RWPE2 (cell line): ENCODE measurements at regions not wholly inside any gene's neighbourhood (a gene's known extent, or its start where the extent isn't known, plus 50 kb on each side); places are given as distances from the start of the nearest gene placed in this dataset.

Source experiments
- ATAC-seq: fragments of 200-7000 bp; cut with Tn5 transposase; 3 replicates; pipeline ENCODE4 v1.9.1; 2021; ENCODE audit warnings: low read depth
- DNase-seq: peaks from one replicate; pipeline ENCODE4 v3.0.0-alpha.2; 2020; ENCODE audit warnings: low spot score
- H3K27ac ChIP-seq: fragments of 450-650 bp; 2 replicates; pipeline ENCODE4 v1.5.1; 2017; ENCODE audit warnings: mild to moderate bottlenecking; ENCODE audit not compliant: poor library complexity, severe bottlenecking
- H3K27me3 ChIP-seq: fragments of 250-450 bp; sonication (Bioruptor Pico); 2 replicates; pipeline ENCODE4 v1.5.1; 2021; ENCODE audit warnings: mild to moderate bottlenecking, moderate library complexity; ENCODE audit not compliant: insufficient read depth, poor library complexity, severe bottlenecking
- H3K36me3 ChIP-seq: fragments of 250-450 bp; sonication (Bioruptor Pico); 2 replicates; pipeline ENCODE4 v1.5.1; 2020; ENCODE audit warnings: low read depth, mild to moderate bottlenecking, moderate library complexity
- H3K4me1 ChIP-seq: fragments of 250-450 bp; sonication (Bioruptor Pico); 2 replicates; pipeline ENCODE4 v1.5.1; 2021; ENCODE audit warnings: mild to moderate bottlenecking, moderate library complexity; ENCODE audit not compliant: insufficient read depth, poor library complexity, severe bottlenecking
- H3K4me3 ChIP-seq: fragments of 250-450 bp; sonication (Bioruptor Pico); 2 replicates; pipeline ENCODE4 v1.5.1; 2021; ENCODE audit warnings: mild to moderate bottlenecking, moderate library complexity; ENCODE audit not compliant: severe bottlenecking
- H3K9me3 ChIP-seq: fragments of 250-450 bp; sonication (Bioruptor Pico); 2 replicates; pipeline ENCODE4 v1.5.1; 2021; ENCODE audit warnings: mild to moderate bottlenecking, moderate library complexity; ENCODE audit not compliant: severe bottlenecking
- CTCF ChIP-seq: fragments of 450-650 bp; IDR thresholded peaks from one replicate; pipeline ENCODE4 v1.5.1; 2017; ENCODE audit warnings: mild to moderate bottlenecking, moderate library complexity; ENCODE audit not compliant: poor library complexity, severe bottlenecking

DNA sequence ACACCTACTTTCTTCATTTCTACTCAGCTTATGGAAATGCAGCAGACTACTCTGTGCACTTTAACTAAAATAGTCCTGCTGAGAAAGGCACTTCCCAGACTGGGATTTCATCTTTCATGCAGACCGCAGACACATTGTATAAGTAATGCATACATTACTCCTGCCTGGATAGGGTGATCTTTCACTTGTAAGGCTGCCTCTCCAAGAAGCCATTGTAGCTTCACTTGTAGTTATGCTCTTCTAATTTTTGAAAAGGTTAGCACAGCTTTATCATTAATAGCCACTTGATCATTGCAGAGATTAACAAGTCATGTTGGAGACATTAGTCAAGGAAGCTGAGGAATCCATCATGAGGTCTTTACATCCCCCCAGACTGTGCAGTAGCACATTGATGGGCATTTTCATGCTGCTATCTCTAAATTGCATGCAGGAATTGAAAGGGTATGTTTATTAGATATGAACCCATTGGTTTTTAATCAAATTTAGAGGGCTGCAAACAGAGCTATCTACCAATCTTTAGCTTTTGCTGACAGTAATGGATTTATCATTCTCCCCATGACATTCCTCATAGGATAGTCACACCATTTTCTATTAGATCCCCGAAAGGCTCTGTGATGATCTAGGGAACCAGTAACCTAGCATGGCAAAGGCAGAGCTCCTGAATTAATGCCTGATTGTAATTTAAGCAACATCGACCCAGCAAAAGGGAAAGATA, 1074.7 kb upstream of the NXPH2 start:
- Histone ChIP-seq H3K27me3 (no peaks in the 10 kb centered on the region), H3K36me3 (no peaks in the 10 kb centered on the region), H3K9me3 (no peaks in the 10 kb centered on the region), H3K4me3 (no peak overlapping the region), H3K4me1 (no peaks in the 10 kb centered on the region), H3K27ac (no peak overlapping the region)
- ATAC-seq, result no peak
- TF ChIP-seq CTCF, result no peak
- DNase-seq, result no peak

DNA sequence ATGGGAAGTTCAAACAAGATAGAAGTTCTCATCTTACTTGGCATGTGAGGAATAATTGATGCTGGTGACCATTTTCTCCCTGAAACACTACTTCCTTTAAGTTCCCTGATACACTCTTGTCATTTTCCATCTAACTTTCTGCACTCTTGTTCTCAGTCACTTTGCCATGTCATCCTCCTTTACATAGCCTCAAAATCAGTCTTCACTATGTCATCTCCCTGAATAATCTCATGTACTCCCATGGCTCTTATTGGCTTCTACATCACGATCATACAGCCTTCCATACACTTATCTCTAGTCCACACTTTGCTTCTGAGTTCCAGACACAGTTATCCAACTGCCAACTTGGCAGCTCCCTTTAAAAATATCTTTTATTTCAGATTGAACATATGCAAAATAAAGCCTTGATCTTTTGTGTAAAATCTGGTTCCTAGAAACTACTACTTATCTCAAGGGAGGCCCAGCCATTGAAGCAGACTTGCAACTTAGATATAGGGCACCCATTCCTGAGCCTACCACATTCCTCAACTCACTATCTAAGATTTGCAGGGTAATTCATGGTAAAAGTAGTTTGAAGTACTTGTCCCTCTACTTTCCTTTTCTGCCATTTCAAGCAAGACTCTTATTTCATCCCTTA, 1070.2 kb upstream of the NXPH2 start:
- H3K27me3 ChIP-seq, result no peaks in the 10 kb centered on the region
- H3K36me3 ChIP-seq, result no peaks in the 10 kb centered on the region
- H3K27ac ChIP-seq, result no peak overlapping the region
- no peaks in the 10 kb centered on the region for H3K4me1 ChIP-seq
- no peaks in the 10 kb centered on the region for H3K9me3 ChIP-seq
- DNase-seq (no peak), ATAC-seq (no peak)
- TF ChIP-seq CTCF, result no peak
- no peak overlapping the region for H3K4me3 ChIP-seq

DNA sequence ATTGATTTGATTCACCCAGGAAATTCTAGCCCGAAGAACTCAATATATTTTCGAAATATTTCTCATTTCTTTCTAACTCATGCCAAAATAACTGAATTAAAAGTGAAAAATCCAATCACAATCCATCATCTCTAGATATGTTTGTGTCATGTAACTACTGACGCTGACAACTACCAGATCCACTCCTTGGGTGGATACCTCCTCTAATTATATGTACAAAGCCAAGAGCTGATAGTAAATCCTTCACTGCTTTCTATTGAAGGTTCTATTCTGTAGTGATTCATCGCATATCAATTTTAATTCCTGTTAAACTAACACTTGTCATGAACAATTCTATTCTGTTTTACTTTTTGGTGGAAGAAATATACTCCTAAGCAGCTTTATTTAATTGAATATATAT, 1056.6 kb upstream of the NXPH2 start:
- H3K4me3 ChIP-seq, result no peak overlapping the region
- no peaks in the 10 kb centered on the region for H3K27me3 ChIP-seq
- no peak for TF ChIP-seq CTCF
- H3K27ac ChIP-seq, result no peak overlapping the region
- H3K9me3 ChIP-seq, result no peaks in the 10 kb centered on the region
- no peak for ATAC-seq
- H3K4me1 ChIP-seq, result no peaks in the 10 kb centered on the region
- H3K36me3 ChIP-seq, result no peaks in the 10 kb centered on the region
- DNase-seq, result no peak

DNA sequence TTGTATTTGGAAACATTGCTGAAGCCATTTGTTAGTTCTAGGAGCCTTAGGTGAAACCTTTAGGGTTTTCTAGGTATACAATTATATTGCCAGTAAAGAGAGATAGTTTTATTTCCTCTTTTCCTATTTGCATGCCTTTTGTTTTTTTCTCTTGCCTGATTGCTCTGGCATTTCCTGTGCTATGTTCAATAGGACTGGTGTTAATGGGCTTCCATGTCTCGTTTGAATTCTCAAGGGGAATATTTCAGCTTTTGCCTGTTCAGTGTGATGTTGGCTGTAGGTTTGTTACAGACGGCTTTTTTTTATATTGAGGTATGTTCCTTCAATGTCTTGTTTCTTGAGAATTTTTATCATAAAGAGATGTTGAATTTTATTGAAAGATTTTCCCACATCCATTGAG, 1054.9 kb upstream of the NXPH2 start:
- TF ChIP-seq CTCF, result no peak
- no peak overlapping the region for H3K27ac ChIP-seq
- no peaks in the 10 kb centered on the region for H3K4me1 ChIP-seq
- H3K36me3 ChIP-seq, result no peaks in the 10 kb centered on the region
- DNase-seq (no peak), ATAC-seq (no peak)
- no peaks in the 10 kb centered on the region for H3K9me3 ChIP-seq
- H3K27me3 ChIP-seq, result no peaks in the 10 kb centered on the region
- no peak overlapping the region for H3K4me3 ChIP-seq

GRCh38 chr2:139828011-139828410, 1047.8 kb upstream of the NXPH2 start:
- no peak for TF ChIP-seq CTCF
- ATAC-seq (no peak), DNase-seq (no peak)
- Histone ChIP-seq H3K9me3 (no peaks in the 10 kb centered on the region), H3K27ac (no peak overlapping the region), H3K27me3 (no peaks in the 10 kb centered on the region), H3K36me3 (no peaks in the 10 kb centered on the region), H3K4me1 (no peaks in the 10 kb centered on the region), H3K4me3 (no peak overlapping the region)
